ENCODE measurements at regions not wholly inside any gene's neighbourhood (a gene's known extent, or its start where the extent isn't known, plus 50 kb on each side); places are given as distances from the start of the nearest gene placed in this dataset.

- Histone ChIP-seq H3K4me1 (ENCODE audit: insufficient read depth, low read length) (no peaks in the 10 kb centered on the region), H3K9me3 (ENCODE audit: control insufficient read depth in 1 of 2, insufficient read depth in 1 of 2, low read length in 2 of 2) (no peaks in the 10 kb centered on the region), H3K27ac (ENCODE audit: low read depth in 1 of 2, low read length in 2 of 2) (no peak overlapping the region), H3K4me3 (ENCODE audit: low read length) (no peak overlapping the region), H3K36me3 (ENCODE audit: insufficient read depth, low read length) (no peaks in the 10 kb centered on the region), H3K27me3 (ENCODE audit: control insufficient read depth in 1 of 2, insufficient read depth in 2 of 2, low read length in 2 of 2) (no peaks in the 10 kb centered on the region)
- H3K27ac Mint-ChIP-seq: no peak overlapping the region
- intact Hi-C loops (cut with DNase I, micrococcal nuclease): no loop called here
- H3K27me3 Mint-ChIP-seq: peaks cover 6% of the 10 kb centered on the region
- DNase-seq (no peak), ATAC-seq (ENCODE audit: poor library complexity) (no peak)
- no peak for TF ChIP-seq CTCF (IDR thresholded peaks at IDR 0.05)
- no peaks in the 10 kb centered on the region for H3K36me3 Mint-ChIP-seq (ENCODE audit: low read depth)
- H3K4me3 Mint-ChIP-seq: no peak overlapping the region
- POLR2A ChIA-PET: no interaction called here
- CTCF ChIA-PET: no interaction called here
- H3K4me1 Mint-ChIP-seq (ENCODE audit: low read depth): no peaks in the 10 kb centered on the region
- no peaks in the 10 kb centered on the region for H3K9me3 Mint-ChIP-seq
These were observed 68.7 kb downstream of the MAP10 start for GRCh38 chr1:232873931-232874330.

GRCh38 chr1:232875536-232875935 lies 70.3 kb downstream of the MAP10 start:
- Mint-ChIP-seq H3K4me3 (no peak overlapping the region), H3K27ac (no peak overlapping the region), H3K4me1 (ENCODE audit: low read depth) (no peaks in the 10 kb centered on the region), H3K36me3 (ENCODE audit: low read depth) (no peaks in the 10 kb centered on the region), H3K27me3 (peaks cover 3% of the 10 kb centered on the region), H3K9me3 (no peaks in the 10 kb centered on the region)
- Histone ChIP-seq H3K4me3 (ENCODE audit: low read length) (no peak overlapping the region), H3K4me1 (ENCODE audit: insufficient read depth, low read length) (no peaks in the 10 kb centered on the region), H3K27me3 (ENCODE audit: control insufficient read depth in 1 of 2, insufficient read depth in 2 of 2, low read length in 2 of 2) (no peaks in the 10 kb centered on the region), H3K27ac (ENCODE audit: low read depth in 1 of 2, low read length in 2 of 2) (no peak overlapping the region), H3K36me3 (ENCODE audit: insufficient read depth, low read length) (no peaks in the 10 kb centered on the region), H3K9me3 (ENCODE audit: control insufficient read depth in 1 of 2, insufficient read depth in 1 of 2, low read length in 2 of 2) (no peaks in the 10 kb centered on the region)
- ATAC-seq (ENCODE audit: poor library complexity): no peak
- intact Hi-C loops (cut with DNase I, micrococcal nuclease): no loop called here
- no peak for TF ChIP-seq CTCF (IDR thresholded peaks at IDR 0.05)
- ChIA-PET POLR2A (no interaction called here), CTCF (no interaction called here)
- no peak for DNase-seq

- H3K4me3 Mint-ChIP-seq: no peak overlapping the region
- H3K4me1 Mint-ChIP-seq (ENCODE audit: low read depth): no peaks in the 10 kb centered on the region
- H3K27me3 ChIP-seq (ENCODE audit: control insufficient read depth in 1 of 2, insufficient read depth in 2 of 2, low read length in 2 of 2): no peaks in the 10 kb centered on the region
- no peak overlapping the region for H3K27ac ChIP-seq (ENCODE audit: low read depth in 1 of 2, low read length in 2 of 2)
- H3K9me3 ChIP-seq (ENCODE audit: control insufficient read depth in 1 of 2, insufficient read depth in 1 of 2, low read length in 2 of 2): no peaks in the 10 kb centered on the region
- H3K4me3 ChIP-seq (ENCODE audit: low read length): no peak overlapping the region
- no peaks in the 10 kb centered on the region for H3K9me3 Mint-ChIP-seq
- H3K4me1 ChIP-seq (ENCODE audit: insufficient read depth, low read length): no peaks in the 10 kb centered on the region
- no peaks in the 10 kb centered on the region for H3K36me3 Mint-ChIP-seq (ENCODE audit: low read depth)
- H3K36me3 ChIP-seq (ENCODE audit: insufficient read depth, low read length): no peaks in the 10 kb centered on the region
- no peak overlapping the region for H3K27ac Mint-ChIP-seq
- no peaks in the 10 kb centered on the region for H3K27me3 Mint-ChIP-seq
- TF ChIP-seq CTCF (IDR thresholded peaks at IDR 0.05): no peak
- POLR2A ChIA-PET: no interaction called here
- ATAC-seq (ENCODE audit: poor library complexity) (no peak), DNase-seq (no peak)
- CTCF ChIA-PET: no interaction called here
- intact Hi-C loops (cut with DNase I, micrococcal nuclease): no loop called here
These were observed 71.5 kb downstream of the MAP10 start for GRCh38 chr1:232876506-232877364.
